Neural cell (in vitro differentiated cells): ENCODE measurements at regions not wholly inside any gene's neighbourhood (a gene's known extent, or its start where the extent isn't known, plus 50 kb on each side); places are given as distances from the start of the nearest gene placed in this dataset.

ENCODE experiments used
- H2AFZ ChIP-seq: fragments of 200-600, 300-800 bp; sonication (generic), shearing (Covaris generic); 2 replicates; pipeline ENCODE4 v1.6.0; 2014; ENCODE audit warnings: low read depth, mild to moderate bottlenecking, antibody characterized with exemption, low read length, moderate library complexity
- H3F3A ChIP-seq: fragments of 200-600 bp; shearing (Covaris generic); 2 replicates; pipeline ENCODE4 v1.6.1; 2016; ENCODE audit warnings: mild to moderate bottlenecking, moderate library complexity, mixed read lengths, antibody characterized with exemption, low read length; ENCODE audit not compliant: insufficient read depth, poor library complexity, severe bottlenecking
- H3K27ac ChIP-seq: fragments of 200-600, 300-800 bp; sonication (generic), shearing (Covaris generic); 2 replicates; pipeline ENCODE4 v1.5.1; 2014; ENCODE audit warnings: mild to moderate bottlenecking, low read length, moderate library complexity
- H3K27me3 ChIP-seq: fragments of 300-800, 200-600 bp; sonication (generic), shearing (Covaris generic); 2 replicates; pipeline ENCODE4 v1.6.0; 2014; ENCODE audit warnings: mild to moderate bottlenecking, low read depth, low read length, moderate library complexity; ENCODE audit not compliant: insufficient read depth
- H3K36me3 ChIP-seq: fragments of 300-800, 200-600 bp; sonication (generic), shearing (Covaris generic); 2 replicates; pipeline ENCODE4 v1.5.1; 2014; ENCODE audit warnings: mild to moderate bottlenecking, antibody characterized with exemption, low read length, moderate library complexity; ENCODE audit not compliant: insufficient read depth
- H3K4me2 ChIP-seq: fragments of 300-800, 200-600 bp; sonication (generic), shearing (Covaris generic); 2 replicates; pipeline ENCODE4 v1.6.0; 2014; ENCODE audit warnings: mild to moderate bottlenecking, low read length
- H3K4me3 ChIP-seq: fragments of 300-800, 200-600 bp; sonication (generic), shearing (Covaris generic); 2 replicates; pipeline ENCODE4 v1.5.1; 2014; ENCODE audit warnings: mild to moderate bottlenecking, low read length, moderate library complexity
- H3K79me2 ChIP-seq: fragments of 200-600 bp; shearing (Covaris generic); replicated peaks from 2 replicates; pipeline ENCODE4 v1.6.0; 2014; ENCODE audit warnings: mild to moderate bottlenecking, low read length, moderate library complexity; ENCODE audit not compliant: insufficient read depth
- H3K9ac ChIP-seq: fragments of 300-800, 200-600 bp; sonication (generic), shearing (Covaris generic); 2 replicates; pipeline ENCODE4 v1.6.1; 2016; ENCODE audit warnings: mild to moderate bottlenecking, low read length, mixed read lengths
- H3K9me2 ChIP-seq: fragments of 200-600 bp; shearing (Covaris generic); 2 replicates; pipeline ENCODE4 v1.6.1; 2016; ENCODE audit warnings: mild to moderate bottlenecking, low read length, mixed read lengths; ENCODE audit not compliant: insufficient read depth
- H3K9me3 ChIP-seq: fragments of 200-600, 300-800 bp; sonication (generic), shearing (Covaris generic); 2 replicates; pipeline ENCODE4 v1.6.1; 2016; ENCODE audit warnings: mild to moderate bottlenecking, mixed run types, low read length, moderate library complexity, mixed read lengths
- H4K20me1 ChIP-seq: fragments of 200-600 bp; shearing (Covaris generic); 2 replicates; pipeline ENCODE4 v1.6.1; 2016; ENCODE audit warnings: mild to moderate bottlenecking, mixed run types; ENCODE audit not compliant: insufficient read depth
- CTCF ChIP-seq: fragments of 450-650 bp; IDR thresholded peaks from 2 replicates; pipeline ENCODE4 v1.5.1; 2014; ENCODE audit warnings: antibody characterized with exemption, mild to moderate bottlenecking, moderate library complexity; ENCODE audit not compliant: poor library complexity, severe bottlenecking
- EP300 ChIP-seq: fragments of 450-650 bp; conservative IDR thresholded peaks from 2 replicates; pipeline ENCODE4 v1.6.1; 2014; ENCODE audit warnings: antibody characterized with exemption, mild to moderate bottlenecking, moderate library complexity; ENCODE audit not compliant: poor library complexity, severe bottlenecking
- EZH2 ChIP-seq: fragments of 200-600, 300-800 bp; shearing (Covaris generic), sonication (generic); IDR thresholded peaks from 2 replicates; pipeline ENCODE4 v1.6.1; 2014; ENCODE audit warnings: antibody characterized with exemption, low read length, borderline replicate concordance, mild to moderate bottlenecking; ENCODE audit not compliant: insufficient read depth, poor library complexity, severe bottlenecking
- MXI1 ChIP-seq: fragments of 450-650 bp; conservative IDR thresholded peaks from 2 replicates; pipeline ENCODE4 v1.6.1; 2014; ENCODE audit warnings: antibody characterized with exemption, mild to moderate bottlenecking; ENCODE audit not compliant: poor library complexity, severe bottlenecking
- POLR2AphosphoS5 ChIP-seq: IDR thresholded peaks from 2 replicates; pipeline ENCODE4 v1.6.1; 2012
- RAD21 ChIP-seq: fragments of 450-650 bp; conservative IDR thresholded peaks from 2 replicates; pipeline ENCODE4 v1.6.1; 2014; ENCODE audit warnings: antibody characterized with exemption, mild to moderate bottlenecking, moderate library complexity
- REST ChIP-seq: IDR thresholded peaks from 2 replicates; pipeline ENCODE4 v1.6.1; 2012; ENCODE audit warnings: borderline replicate concordance
- SMC3 ChIP-seq: fragments of 450-650 bp; conservative IDR thresholded peaks from 2 replicates; pipeline ENCODE4 v1.6.1; 2014; ENCODE audit warnings: antibody characterized with exemption, mild to moderate bottlenecking, moderate library complexity; ENCODE audit not compliant: poor library complexity
- TAF1 ChIP-seq: IDR thresholded peaks from 2 replicates; pipeline ENCODE4 v1.6.1; 2012; ENCODE audit warnings: low read depth

DNA sequence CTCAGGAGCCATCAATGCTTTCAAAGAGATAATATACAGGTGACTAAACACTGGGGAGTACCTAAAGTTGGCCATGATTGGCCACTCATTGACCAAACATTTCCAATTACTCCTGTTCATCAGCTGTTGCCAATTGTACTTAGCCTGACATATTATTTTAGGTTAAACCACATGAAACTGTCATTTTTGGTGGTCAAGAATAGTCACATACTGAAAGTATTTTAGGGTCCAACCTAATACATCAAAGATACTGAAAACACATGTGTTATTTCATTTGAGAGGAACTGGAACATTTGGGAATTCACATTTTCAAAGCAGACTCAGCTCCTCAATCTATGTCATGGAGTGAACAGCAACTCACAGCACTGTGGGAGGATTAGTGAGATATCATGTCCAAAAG lies 63.9 kb upstream of the KCNA5 start:
- Histone ChIP-seq H4K20me1 (no peaks in the 10 kb centered on the region), H3K9me3 (no peaks in the 10 kb centered on the region), H3F3A (no peaks in the 10 kb centered on the region), H3K9me2 (no peaks in the 10 kb centered on the region), H3K79me2 (no peaks in the 10 kb centered on the region), H3K36me3 (no peaks in the 10 kb centered on the region), H3K27ac (no peak overlapping the region), H3K27me3 (no peaks in the 10 kb centered on the region), H3K4me2 (no peak overlapping the region), H2AFZ (no peak overlapping the region), H3K9ac (no peak overlapping the region), H3K4me3 (no peak overlapping the region)
- no peak for TF ChIP-seq EP300
- TF ChIP-seq CTCF = no peak
- TF ChIP-seq MXI1 = no peak
- TF ChIP-seq SMC3 = no peak
- no peak for TF ChIP-seq POLR2AphosphoS5
- TF ChIP-seq TAF1 = no peak
- no peak for TF ChIP-seq EZH2
- TF ChIP-seq REST = no peak
- no peak for TF ChIP-seq RAD21

DNA sequence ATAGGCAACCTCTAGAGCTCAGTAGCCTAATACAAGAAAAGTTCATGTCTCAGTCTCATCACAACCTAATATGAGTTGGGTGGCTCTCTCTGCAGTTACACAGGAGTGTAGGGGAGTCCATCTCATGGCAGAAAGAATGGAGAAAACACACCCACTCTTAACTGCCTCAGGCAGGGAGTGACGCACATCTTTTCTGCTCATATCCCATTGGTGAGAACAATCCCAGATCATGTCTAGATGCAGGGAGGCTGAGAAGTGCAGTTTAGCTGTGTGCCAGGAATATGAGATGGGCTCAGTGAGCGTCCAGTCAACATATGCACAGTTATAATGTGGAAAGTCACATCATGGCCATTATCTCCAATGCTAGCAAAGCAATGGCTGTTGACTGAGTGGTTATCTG lies 59.3 kb upstream of the KCNA5 start:
- Histone ChIP-seq H3K4me3 (peak overlapping the region; percentile 47), H3K9me3 (no peaks in the 10 kb centered on the region), H3K9ac (peak overlapping the region; percentile 59), H3K27ac (peak overlapping the region; percentile 87), H2AFZ (no peak overlapping the region), H3F3A (no peaks in the 10 kb centered on the region), H3K9me2 (no peaks in the 10 kb centered on the region), H3K4me2 (peak overlapping the region; percentile 22), H3K79me2 (no peaks in the 10 kb centered on the region), H3K27me3 (no peaks in the 10 kb centered on the region), H3K36me3 (no peaks in the 10 kb centered on the region), H4K20me1 (no peaks in the 10 kb centered on the region)
- TF ChIP-seq POLR2AphosphoS5 = no peak
- TF ChIP-seq MXI1 = no peak
- no peak for TF ChIP-seq SMC3
- TF ChIP-seq REST = no peak
- no peak for TF ChIP-seq CTCF
- TF ChIP-seq RAD21 = no peak
- TF ChIP-seq EP300 = no peak
